Neural progenitor cell (in vitro differentiated cells): ENCODE measurements at regions not wholly inside any gene's neighbourhood (a gene's known extent, or its start where the extent isn't known, plus 50 kb on each side); places are given as distances from the start of the nearest gene placed in this dataset.

ENCODE experiments used
- EZH2 ChIP-seq: fragments of 200-600 bp; sonication (generic); IDR thresholded peaks from 2 replicates; pipeline ENCODE4 v1.6.1; 2017; ENCODE audit warnings: antibody characterized with exemption, mild to moderate bottlenecking, moderate library complexity
- EZH2phosphoT487 ChIP-seq: fragments of 200-600 bp; sonication (generic); IDR thresholded peaks from 2 replicates; pipeline ENCODE4 v1.6.1; 2017; ENCODE audit warnings: antibody characterized with exemption
- TF ChIP-seq, protein P1 (sequence below): fragments of 200-600 bp; sonication (generic); IDR thresholded peaks from 2 replicates; pipeline ENCODE4 v1.5.1; 2017; ENCODE audit warnings: antibody characterized with exemption, mild to moderate bottlenecking

GRCh38 chr20:17869295-17869994 is 99.1 kb downstream of the SNX5 start:
- TF ChIP-seq, protein P1, sequence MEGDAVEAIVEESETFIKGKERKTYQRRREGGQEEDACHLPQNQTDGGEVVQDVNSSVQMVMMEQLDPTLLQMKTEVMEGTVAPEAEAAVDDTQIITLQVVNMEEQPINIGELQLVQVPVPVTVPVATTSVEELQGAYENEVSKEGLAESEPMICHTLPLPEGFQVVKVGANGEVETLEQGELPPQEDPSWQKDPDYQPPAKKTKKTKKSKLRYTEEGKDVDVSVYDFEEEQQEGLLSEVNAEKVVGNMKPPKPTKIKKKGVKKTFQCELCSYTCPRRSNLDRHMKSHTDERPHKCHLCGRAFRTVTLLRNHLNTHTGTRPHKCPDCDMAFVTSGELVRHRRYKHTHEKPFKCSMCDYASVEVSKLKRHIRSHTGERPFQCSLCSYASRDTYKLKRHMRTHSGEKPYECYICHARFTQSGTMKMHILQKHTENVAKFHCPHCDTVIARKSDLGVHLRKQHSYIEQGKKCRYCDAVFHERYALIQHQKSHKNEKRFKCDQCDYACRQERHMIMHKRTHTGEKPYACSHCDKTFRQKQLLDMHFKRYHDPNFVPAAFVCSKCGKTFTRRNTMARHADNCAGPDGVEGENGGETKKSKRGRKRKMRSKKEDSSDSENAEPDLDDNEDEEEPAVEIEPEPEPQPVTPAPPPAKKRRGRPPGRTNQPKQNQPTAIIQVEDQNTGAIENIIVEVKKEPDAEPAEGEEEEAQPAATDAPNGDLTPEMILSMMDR = no peak
- TF ChIP-seq EZH2 = no peak
- no peak for TF ChIP-seq EZH2phosphoT487
